Esophagus muscularis mucosa (tissue), 4 donors: ENCODE measurements at regions not wholly inside any gene's neighbourhood (a gene's known extent, or its start where the extent isn't known, plus 50 kb on each side); places are given as distances from the start of the nearest gene placed in this dataset.

Source experiments
- DNase-seq: peaks from one replicate; pipeline ENCODE4 v3.0.0-alpha.2; 2017; ENCODE audit errors: extremely low spot score
- H3K27ac ChIP-seq, 4 donors: fragments of 200-600 bp; sonication (generic); replicated peaks in 1 of 4; 1 replicate in 3 of 4; 2 replicates in 1 of 4; pipeline ENCODE4 v1.5.1; 2016 to 2019; ENCODE audit warnings: mild to moderate bottlenecking in 1 of 4
- H3K27me3 ChIP-seq, 4 donors: fragments of 200-600 bp; sonication (generic); one replicate each; pipeline versions ENCODE4 v1.5.1 to v1.6.0; 2016 to 2019
- H3K36me3 ChIP-seq, 4 donors: fragments of 200-600 bp; sonication (generic); one replicate each; pipeline ENCODE4 v1.5.1; 2016 to 2019
- H3K4me1 ChIP-seq, 4 donors: fragments of 200-600 bp; sonication (generic); one replicate each; pipeline ENCODE4 v1.5.1; 2016 to 2019
- H3K4me3 ChIP-seq, 4 donors: fragments of 200-600 bp; sonication (generic); 1 replicate in 2 of 4; 2 replicates in 2 of 4; pipeline ENCODE4 v1.5.1; 2016 to 2019; ENCODE audit warnings: mild to moderate bottlenecking in 4 of 4, moderate library complexity in 1 of 4
- H3K9me3 ChIP-seq, 4 donors: fragments of 200-600 bp; sonication (generic); 1 replicate in 3 of 4; 2 replicates in 1 of 4; pipeline ENCODE4 v1.5.1; 2016 to 2019
- EP300 ChIP-seq: sonication (generic); formaldehyde crosslinking; IDR thresholded peaks from one replicate; pipeline ENCODE4 v1.6.1; 2017; ENCODE audit warnings: antibody characterized with exemption
- POLR2A ChIP-seq: fragments of 450-650 bp; IDR thresholded peaks from one replicate; pipeline ENCODE4 v1.6.1; 2017; ENCODE audit warnings: antibody characterized with exemption, moderate library complexity, mild to moderate bottlenecking, low read depth
- POLR2AphosphoS5 ChIP-seq, 2 donors: sonication (generic); formaldehyde crosslinking; IDR thresholded peaks; one replicate each; pipeline ENCODE4 v1.6.1; 2017; ENCODE audit warnings: antibody characterized with exemption in 2 of 2
- WGBS: methylation state at CpG from one replicate; pipeline ENCODE4 v1.1.5; 2018; 5-methylcytosine and 5-hydroxymethylcytosine counted together
- intact Hi-C: fragments of 100-400 bp; cut with DNase I; formaldehyde crosslinking; loops from one replicate; pipeline ENCODE4 v1.15.1; 2023
- TF ChIP-seq, protein P1 (sequence below), 3 experiments: fragments of 200-600 bp in 2 of 3; fragments of 450-650 bp in 1 of 3; sonication (generic) in 2 of 3; IDR thresholded peaks; one replicate each; pipeline ENCODE4 v1.5.1; 2017 to 2019; ENCODE audit warnings: antibody characterized with exemption in 3 of 3, mild to moderate bottlenecking in 2 of 3, moderate library complexity in 1 of 3

DNA sequence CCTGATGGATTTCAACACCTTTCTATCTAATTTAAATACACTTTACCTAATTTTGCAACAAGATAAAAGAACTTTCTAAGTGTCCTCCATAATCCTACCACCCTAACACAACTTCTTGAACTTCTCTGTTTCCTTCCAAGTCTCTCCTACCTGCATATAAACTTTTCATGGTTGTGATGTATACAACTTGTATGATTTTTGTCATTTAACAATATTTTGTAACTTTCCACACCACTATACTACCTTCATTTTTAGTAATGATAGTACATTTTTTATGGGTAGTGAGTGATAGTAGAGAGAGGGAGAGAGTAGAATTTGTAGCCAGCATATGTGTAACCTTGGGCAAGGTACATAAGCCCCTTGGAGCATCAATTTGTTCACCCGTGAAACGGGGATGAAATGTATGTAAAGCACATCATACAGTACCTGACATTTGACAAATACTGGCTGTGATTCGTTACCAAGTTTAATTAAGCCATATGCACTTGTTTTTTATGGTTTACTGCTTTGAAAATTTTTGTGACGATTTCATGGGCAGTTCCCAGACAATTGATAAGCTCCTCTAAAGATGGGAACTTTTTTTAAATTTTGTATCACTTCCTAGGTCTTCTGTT, 177.8 kb upstream of the SLC38A2 start:
- TF ChIP-seq POLR2A, result no peak
- TF ChIP-seq, protein P1, sequence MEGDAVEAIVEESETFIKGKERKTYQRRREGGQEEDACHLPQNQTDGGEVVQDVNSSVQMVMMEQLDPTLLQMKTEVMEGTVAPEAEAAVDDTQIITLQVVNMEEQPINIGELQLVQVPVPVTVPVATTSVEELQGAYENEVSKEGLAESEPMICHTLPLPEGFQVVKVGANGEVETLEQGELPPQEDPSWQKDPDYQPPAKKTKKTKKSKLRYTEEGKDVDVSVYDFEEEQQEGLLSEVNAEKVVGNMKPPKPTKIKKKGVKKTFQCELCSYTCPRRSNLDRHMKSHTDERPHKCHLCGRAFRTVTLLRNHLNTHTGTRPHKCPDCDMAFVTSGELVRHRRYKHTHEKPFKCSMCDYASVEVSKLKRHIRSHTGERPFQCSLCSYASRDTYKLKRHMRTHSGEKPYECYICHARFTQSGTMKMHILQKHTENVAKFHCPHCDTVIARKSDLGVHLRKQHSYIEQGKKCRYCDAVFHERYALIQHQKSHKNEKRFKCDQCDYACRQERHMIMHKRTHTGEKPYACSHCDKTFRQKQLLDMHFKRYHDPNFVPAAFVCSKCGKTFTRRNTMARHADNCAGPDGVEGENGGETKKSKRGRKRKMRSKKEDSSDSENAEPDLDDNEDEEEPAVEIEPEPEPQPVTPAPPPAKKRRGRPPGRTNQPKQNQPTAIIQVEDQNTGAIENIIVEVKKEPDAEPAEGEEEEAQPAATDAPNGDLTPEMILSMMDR (IDR thresholded peaks at IDR 0.05), result no peak
- TF ChIP-seq EP300, result no peak
- Histone ChIP-seq H3K4me3 (no peak overlapping the region), H3K4me1 (peaks cover 7 to 23% (median 18%) of the 10 kb centered on the region in 4 donors), H3K27me3 (no peaks in the 10 kb centered on the region), H3K9me3 (no peaks in the 10 kb centered on the region), H3K36me3 (no peaks in the 10 kb centered on the region), H3K27ac (no peak overlapping the region)
- no peak for DNase-seq
- intact Hi-C loops, result loop anchor here (10.0 kb wide), 1 partner anchor 166 kb away; no protein-coding TSS in a partner anchor
- WGBS, result 98% methylated on average over 4 of the region's 4 CpGs

DNA sequence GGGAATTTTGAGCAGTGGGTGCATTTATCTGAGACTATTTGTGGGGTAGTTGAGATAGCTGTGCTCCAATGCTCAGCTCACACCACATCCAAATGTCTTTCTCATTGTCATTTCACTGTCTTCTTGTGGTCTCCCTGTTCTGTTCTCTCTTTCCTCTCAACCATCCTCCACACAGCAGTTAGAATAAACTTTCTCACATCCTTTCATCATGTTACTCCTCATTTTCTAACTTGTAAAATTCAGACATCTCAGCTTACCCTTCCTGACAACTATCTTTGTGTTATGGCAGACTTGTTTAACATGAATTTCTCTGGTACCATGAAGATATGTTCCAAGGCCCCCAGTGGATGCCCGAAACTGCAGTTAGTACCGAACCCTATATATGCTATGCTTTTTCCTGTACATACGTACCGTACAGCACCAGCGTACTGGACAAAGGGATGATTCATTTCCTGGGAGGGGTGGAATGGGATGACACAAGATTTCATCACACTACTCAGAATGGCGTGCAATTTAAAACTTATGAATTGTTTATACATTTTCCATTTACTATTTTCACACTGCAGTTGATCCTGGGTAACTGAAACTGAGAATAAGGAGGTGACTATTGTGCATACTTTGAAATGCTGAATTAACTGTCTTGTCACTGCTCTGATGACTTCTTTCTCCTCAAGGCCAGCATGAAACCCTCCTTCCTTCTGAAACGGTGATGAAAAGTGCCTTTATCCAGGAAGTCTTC, 177.1 kb upstream of the SLC38A2 start:
- Histone ChIP-seq H3K9me3 (no peaks in the 10 kb centered on the region), H3K27me3 (no peaks in the 10 kb centered on the region), H3K4me3 (no peak overlapping the region), H3K27ac (no peak overlapping the region), H3K36me3 (no peaks in the 10 kb centered on the region), H3K4me1 (peaks cover 2 to 19% (median 14%) of the 10 kb centered on the region in 4 donors)
- peak in 1 of 2 donors; percentile 15 for TF ChIP-seq POLR2AphosphoS5 (IDR thresholded peaks at IDR 0.05)
- TF ChIP-seq POLR2A, result no peak
- DNase-seq, result no peak
- 83% methylated on average over 7 of the region's 7 CpGs for WGBS
- intact Hi-C loops, result loop anchor here (10.0 kb wide), 1 partner anchor 165 kb away; no protein-coding TSS in a partner anchor

DNA sequence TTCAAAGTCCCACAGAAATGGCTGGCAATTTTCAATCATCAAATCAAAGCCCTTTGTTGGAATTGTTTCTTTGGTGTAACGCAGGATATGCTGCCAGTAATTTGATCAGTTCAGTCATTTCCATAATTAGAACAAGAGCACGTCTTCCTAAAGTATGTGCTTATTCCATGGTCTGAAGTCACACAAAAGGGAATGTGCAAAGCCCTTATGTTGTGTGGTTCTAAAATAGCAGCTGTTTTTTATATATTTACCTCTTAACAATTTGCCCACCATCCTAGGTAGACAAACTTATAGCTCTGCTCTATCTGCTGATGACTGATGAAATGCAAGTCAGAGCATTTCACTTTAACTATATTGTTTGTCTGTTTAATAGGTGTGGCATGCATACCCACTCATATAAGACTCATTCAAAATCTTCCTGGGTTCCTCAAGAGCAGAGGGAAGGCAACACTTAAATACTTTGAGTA, 176.1 kb upstream of the SLC38A2 start:
- TF ChIP-seq EP300, result no peak
- TF ChIP-seq POLR2A, result no peak
- TF ChIP-seq, protein P1 (IDR thresholded peaks at IDR 0.05), result no peak
- TF ChIP-seq POLR2AphosphoS5 (IDR thresholded peaks at IDR 0.05), result no peak
- peaks cover 2 to 19% (median 14%) of the 10 kb centered on the region in 4 donors for H3K4me1 ChIP-seq
- DNase-seq, result no peak
- H3K27ac ChIP-seq, result peak overlapping the region in 1 of 4 donors; percentile 25
- no peaks in the 10 kb centered on the region for H3K27me3 ChIP-seq
- no peaks in the 10 kb centered on the region for H3K36me3 ChIP-seq
- no peak overlapping the region for H3K4me3 ChIP-seq
- WGBS, result 42% methylated on average over 2 of the region's 2 CpGs
- H3K9me3 ChIP-seq, result no peaks in the 10 kb centered on the region
- intact Hi-C loops, result no loop called here

DNA sequence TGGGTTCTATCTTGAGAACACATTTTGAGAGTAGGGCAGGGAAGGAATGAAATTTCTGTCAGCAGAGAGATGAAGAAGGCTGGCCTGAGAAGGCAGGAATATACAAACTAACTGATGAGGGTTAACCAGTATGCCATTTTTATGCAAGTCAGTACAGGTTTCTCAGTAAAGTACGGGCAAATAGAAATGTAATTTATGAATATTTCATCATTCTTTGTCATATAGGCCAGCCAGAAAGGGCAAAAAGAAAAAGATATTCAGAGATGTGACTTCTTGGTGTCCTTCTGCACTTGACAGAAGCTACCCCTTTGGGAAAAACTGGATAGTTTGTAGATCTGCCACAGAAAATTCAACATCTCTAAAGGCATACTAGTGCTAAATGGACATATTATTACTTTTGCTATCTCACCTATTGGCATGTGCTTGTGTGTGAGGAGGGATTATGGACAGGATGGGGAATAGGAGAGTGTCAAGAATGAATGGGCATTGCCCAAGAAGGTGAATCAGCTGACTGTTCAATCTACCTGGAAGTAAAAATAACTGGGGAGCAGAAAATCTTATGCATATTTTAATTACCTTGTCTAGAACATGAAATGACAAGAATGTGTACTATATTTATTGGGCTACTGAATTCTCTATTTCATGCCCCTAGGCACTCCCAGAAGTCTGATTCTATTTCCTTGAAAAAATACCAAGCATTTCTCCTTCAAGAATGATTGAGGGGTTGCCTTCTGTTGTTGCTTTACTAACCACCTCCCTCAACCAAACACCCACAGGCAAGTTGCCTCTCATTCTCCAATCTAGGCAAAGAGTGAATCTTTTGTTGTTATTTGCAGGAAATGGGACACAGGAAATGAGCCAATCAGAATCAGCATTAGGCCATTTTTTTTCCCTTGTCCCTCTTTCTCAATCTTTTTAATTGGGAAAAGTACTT, 175.1 kb upstream of the SLC38A2 start:
- H3K27ac ChIP-seq, result no peak overlapping the region
- no peaks in the 10 kb centered on the region for H3K36me3 ChIP-seq
- H3K4me1 ChIP-seq, result peaks cover 2 to 15% (median 13%) of the 10 kb centered on the region in 4 donors
- intact Hi-C loops, result no loop called here
- 95% methylated on average over 1 of the region's 1 CpG for WGBS
- H3K4me3 ChIP-seq, result no peak overlapping the region
- H3K27me3 ChIP-seq, result no peaks in the 10 kb centered on the region
- H3K9me3 ChIP-seq, result no peaks in the 10 kb centered on the region
- no peak for DNase-seq
- TF ChIP-seq, protein P1 (IDR thresholded peaks at IDR 0.05), result no peak
- no peak for TF ChIP-seq POLR2A
- no peak for TF ChIP-seq POLR2AphosphoS5 (IDR thresholded peaks at IDR 0.05)
- TF ChIP-seq EP300, result no peak
